PFSK-1 (cell line): ENCODE measurements at regions not wholly inside any gene's neighbourhood (a gene's known extent, or its start where the extent isn't known, plus 50 kb on each side); places are given as distances from the start of the nearest gene placed in this dataset.

ENCODE experiments used
- FOXP2 ChIP-seq: optimal IDR thresholded peaks from 2 replicates; pipeline ENCODE3; 2011; ENCODE audit warnings: borderline replicate concordance, control low read depth, inconsistent platforms; ENCODE audit not compliant: insufficient read depth; ENCODE audit errors: extremely low read length, extremely low read depth
- SIN3A ChIP-seq: IDR thresholded peaks from 2 replicates; pipeline ENCODE4 v1.6.1; 2012; ENCODE audit warnings: mild to moderate bottlenecking, low read length, moderate library complexity, borderline replicate concordance; ENCODE audit not compliant: insufficient read depth
- TAF1 ChIP-seq: IDR thresholded peaks from 2 replicates; pipeline ENCODE4 v1.6.1; 2012; ENCODE audit warnings: low read length, control low read depth, borderline replicate concordance; ENCODE audit not compliant: insufficient read depth

GRCh38 chr6:104505838-104506237, 353.9 kb downstream of the HACE1 start:
- TF ChIP-seq SIN3A (no peak), TAF1 (no peak), FOXP2 (no peak)
